Panc1 (cell line): ENCODE measurements at regions not wholly inside any gene's neighbourhood (a gene's known extent, or its start where the extent isn't known, plus 50 kb on each side); places are given as distances from the start of the nearest gene placed in this dataset.

Experiments
- CTCF ChIP-seq: fragments of 450-650 bp; IDR thresholded peaks from 2 replicates; pipeline ENCODE4 v1.5.1; 2017; ENCODE audit warnings: mild to moderate bottlenecking
- TCF7L2 ChIP-seq: IDR thresholded peaks from 2 replicates; pipeline ENCODE4 v1.6.1; 2011; ENCODE audit warnings: mild to moderate bottlenecking, low read depth, low read length, inconsistent platforms

- TF ChIP-seq CTCF (no peak), TCF7L2 (no peak)
Measured at GRCh38 chrX:30982467-30982866, 89.4 kb downstream of the FTHL17 start.
